Endodermal cell (in vitro differentiated cells): ENCODE measurements at regions not wholly inside any gene's neighbourhood (a gene's known extent, or its start where the extent isn't known, plus 50 kb on each side); places are given as distances from the start of the nearest gene placed in this dataset.

Experiments used
- DNase-seq: peaks from one replicate; pipeline ENCODE4 v3.0.0-alpha.2; 2017
- H3K27ac ChIP-seq: 2 replicates; pipeline ENCODE4 v1.5.1; 2013; ENCODE audit warnings: mild to moderate bottlenecking, low read depth, low read length, moderate library complexity
- H3K27me3 ChIP-seq: 2 replicates; pipeline ENCODE4 v1.6.1; 2013; ENCODE audit warnings: mild to moderate bottlenecking, low read length, moderate library complexity; ENCODE audit not compliant: insufficient read depth, control insufficient read depth, poor library complexity, severe bottlenecking
- H3K36me3 ChIP-seq: 2 replicates; pipeline ENCODE4 v1.7.0; 2013; ENCODE audit warnings: mild to moderate bottlenecking, low read length, moderate library complexity; ENCODE audit not compliant: control insufficient read depth, insufficient read depth
- H3K4me1 ChIP-seq: one replicate; pipeline ENCODE4 v1.7.0; 2013; ENCODE audit warnings: low read length; ENCODE audit not compliant: control insufficient read depth, insufficient read depth
- H3K4me3 ChIP-seq: 2 replicates; pipeline ENCODE4 v1.5.1; 2013; ENCODE audit warnings: mild to moderate bottlenecking, low read length, moderate library complexity
- H3K9ac ChIP-seq: 2 replicates; pipeline ENCODE4 v1.6.1; 2013; ENCODE audit warnings: mild to moderate bottlenecking, low read length, moderate library complexity; ENCODE audit not compliant: poor library complexity, severe bottlenecking; ENCODE audit errors: extremely low read depth
- H3K9me3 ChIP-seq: 2 replicates; pipeline ENCODE4 v1.6.1; 2013; ENCODE audit warnings: mild to moderate bottlenecking, low read length, moderate library complexity; ENCODE audit not compliant: control insufficient read depth
- H3K27ac Mint-ChIP-seq: 2 replicates; pipeline ENCODE4 v1.8.0; 2020; ENCODE audit warnings: mixed read lengths
- H3K27me3 Mint-ChIP-seq: 2 replicates; pipeline ENCODE4 v1.8.0; 2021; ENCODE audit warnings: mild to moderate bottlenecking, mixed read lengths; ENCODE audit not compliant: insufficient read depth
- H3K36me3 Mint-ChIP-seq: 2 replicates; pipeline ENCODE4 v1.8.0; 2020; ENCODE audit warnings: low read depth, mixed read lengths
- H3K4me1 Mint-ChIP-seq: 2 replicates; pipeline ENCODE4 v1.8.0; 2020; ENCODE audit warnings: mixed read lengths
- H3K4me3 Mint-ChIP-seq: 2 replicates; pipeline ENCODE4 v1.8.0; 2020; ENCODE audit warnings: mild to moderate bottlenecking, moderate library complexity, mixed read lengths
- H3K9me3 Mint-ChIP-seq: 2 replicates; pipeline ENCODE4 v1.8.0; 2020; ENCODE audit warnings: mild to moderate bottlenecking, mixed read lengths
- WGBS, 2 experiments: methylation state at CpG; one replicate each; pipeline versions ENCODE4 v1.1.5 to v1.1.7; 2013; ENCODE audit warnings: missing lambda C conversion rate in 2 of 2, mixed read lengths in 1 of 2; ENCODE audit not compliant: insufficient coverage in 1 of 2, insufficient read length in 1 of 2; 5-methylcytosine and 5-hydroxymethylcytosine counted together
- TF ChIP-seq, protein P1 (sequence below): fragments of 200-600 bp; sonication (generic); conservative IDR thresholded peaks from 2 replicates; pipeline ENCODE4 v1.5.0; 2021; ENCODE audit warnings: antibody characterized with exemption, mild to moderate bottlenecking

DNA sequence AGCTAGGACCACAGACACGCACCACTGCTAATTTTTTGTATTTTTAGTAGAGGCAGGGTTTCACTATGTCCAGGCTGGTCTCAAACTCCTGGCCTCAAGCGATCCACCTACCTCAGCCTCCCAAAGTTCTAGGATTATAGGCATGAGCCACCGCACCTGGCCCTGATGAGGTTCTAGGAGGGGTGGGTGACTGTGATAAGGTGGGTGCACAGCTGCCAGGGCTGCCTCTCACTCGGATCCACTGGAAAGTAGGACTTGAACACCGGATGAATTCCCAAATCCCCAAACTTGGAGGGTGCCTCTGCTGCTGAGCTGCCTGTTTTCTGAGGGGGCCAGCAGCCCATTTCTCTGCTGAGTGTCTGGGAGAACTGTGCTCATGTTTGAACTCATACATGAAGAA lies 68.2 kb upstream of the PARP1 start:
- Mint-ChIP-seq H3K9me3 (no peaks in the 10 kb centered on the region), H3K4me1 (peaks cover 9% of the 10 kb centered on the region), H3K27me3 (no peaks in the 10 kb centered on the region), H3K4me3 (no peak overlapping the region), H3K36me3 (no peaks in the 10 kb centered on the region), H3K27ac (no peak overlapping the region)
- no peak for DNase-seq
- TF ChIP-seq, protein P1, sequence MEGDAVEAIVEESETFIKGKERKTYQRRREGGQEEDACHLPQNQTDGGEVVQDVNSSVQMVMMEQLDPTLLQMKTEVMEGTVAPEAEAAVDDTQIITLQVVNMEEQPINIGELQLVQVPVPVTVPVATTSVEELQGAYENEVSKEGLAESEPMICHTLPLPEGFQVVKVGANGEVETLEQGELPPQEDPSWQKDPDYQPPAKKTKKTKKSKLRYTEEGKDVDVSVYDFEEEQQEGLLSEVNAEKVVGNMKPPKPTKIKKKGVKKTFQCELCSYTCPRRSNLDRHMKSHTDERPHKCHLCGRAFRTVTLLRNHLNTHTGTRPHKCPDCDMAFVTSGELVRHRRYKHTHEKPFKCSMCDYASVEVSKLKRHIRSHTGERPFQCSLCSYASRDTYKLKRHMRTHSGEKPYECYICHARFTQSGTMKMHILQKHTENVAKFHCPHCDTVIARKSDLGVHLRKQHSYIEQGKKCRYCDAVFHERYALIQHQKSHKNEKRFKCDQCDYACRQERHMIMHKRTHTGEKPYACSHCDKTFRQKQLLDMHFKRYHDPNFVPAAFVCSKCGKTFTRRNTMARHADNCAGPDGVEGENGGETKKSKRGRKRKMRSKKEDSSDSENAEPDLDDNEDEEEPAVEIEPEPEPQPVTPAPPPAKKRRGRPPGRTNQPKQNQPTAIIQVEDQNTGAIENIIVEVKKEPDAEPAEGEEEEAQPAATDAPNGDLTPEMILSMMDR = no peak
- Histone ChIP-seq H3K9me3 (no peaks in the 10 kb centered on the region), H3K36me3 (no peaks in the 10 kb centered on the region), H3K27me3 (no peaks in the 10 kb centered on the region), H3K27ac (no peak overlapping the region), H3K4me3 (no peak overlapping the region), H3K4me1 (peaks cover 6% of the 10 kb centered on the region), H3K9ac (no peak overlapping the region)
- WGBS, 2 experiments = 91 to 96% methylated on average over 5 of the region's 5 CpGs

DNA sequence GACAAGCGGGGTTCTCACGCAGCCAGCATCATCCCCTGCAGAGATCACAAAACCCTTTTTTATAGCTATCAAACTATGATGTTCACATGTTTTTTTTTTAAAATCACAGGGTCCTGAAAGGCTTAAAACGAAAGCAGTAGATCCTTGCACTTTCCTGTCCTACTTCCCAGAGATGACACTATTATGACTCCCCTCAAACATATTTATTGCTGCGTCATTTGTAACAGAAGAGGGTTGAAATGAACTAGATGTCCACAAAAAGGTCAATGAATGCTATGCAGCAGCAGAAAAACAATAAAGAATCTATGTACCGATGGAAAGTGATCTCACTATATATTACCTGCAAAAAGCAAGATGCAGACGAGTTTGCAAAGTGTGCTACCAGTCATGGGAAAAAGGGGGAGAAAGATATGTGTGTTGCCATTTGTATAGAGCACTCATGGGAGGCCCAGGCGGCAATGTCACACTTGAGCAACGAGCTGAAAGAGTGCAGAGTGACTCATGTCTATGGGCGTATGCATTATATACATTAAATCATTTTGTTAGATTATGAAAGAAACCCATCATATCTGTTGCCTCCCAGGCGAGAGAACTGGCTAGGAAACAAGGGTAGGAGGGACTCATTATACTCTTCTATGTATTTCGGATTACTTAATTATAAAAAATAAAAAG lies 68.9 kb upstream of the PARP1 start:
- Histone ChIP-seq H3K27ac (no peak overlapping the region), H3K9ac (no peak overlapping the region), H3K4me1 (peaks cover 6% of the 10 kb centered on the region), H3K4me3 (no peak overlapping the region), H3K36me3 (no peaks in the 10 kb centered on the region), H3K27me3 (no peaks in the 10 kb centered on the region), H3K9me3 (no peaks in the 10 kb centered on the region)
- no peak for DNase-seq
- Mint-ChIP-seq H3K27ac (no peak overlapping the region), H3K27me3 (no peaks in the 10 kb centered on the region), H3K9me3 (no peaks in the 10 kb centered on the region), H3K4me1 (peaks cover 9% of the 10 kb centered on the region), H3K4me3 (no peak overlapping the region), H3K36me3 (no peaks in the 10 kb centered on the region)
- TF ChIP-seq, protein P1 = peak; percentile 46
- WGBS, 2 experiments = 79 to 93% methylated on average over 2 to 9 of the region's 11 CpGs

DNA sequence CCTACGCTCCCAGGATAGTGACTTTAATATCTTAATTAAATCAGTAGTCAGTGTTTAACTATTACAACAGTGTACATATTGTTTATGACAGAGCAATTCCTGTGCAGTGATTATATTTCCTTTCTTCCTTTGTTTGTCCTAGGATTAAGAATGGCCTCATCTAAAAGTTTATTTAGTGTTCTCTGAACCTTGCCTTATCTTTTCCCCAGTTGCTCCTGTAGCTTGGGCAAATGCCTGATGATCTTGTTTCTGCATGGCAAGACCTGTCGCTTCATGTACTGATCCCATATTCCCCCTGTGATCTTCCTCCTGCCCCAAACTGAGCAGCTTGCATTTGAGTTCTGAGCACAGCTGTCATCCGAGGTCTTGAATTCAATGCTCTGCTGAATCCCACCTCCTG lies 69.1 kb upstream of the STUM start:
- Mint-ChIP-seq H3K9me3 (no peaks in the 10 kb centered on the region), H3K4me1 (peaks cover 8% of the 10 kb centered on the region), H3K27ac (no peak overlapping the region), H3K36me3 (no peaks in the 10 kb centered on the region), H3K27me3 (no peaks in the 10 kb centered on the region), H3K4me3 (no peak overlapping the region)
- Histone ChIP-seq H3K36me3 (no peaks in the 10 kb centered on the region), H3K9ac (no peak overlapping the region), H3K27ac (no peak overlapping the region), H3K4me3 (no peak overlapping the region), H3K9me3 (no peaks in the 10 kb centered on the region), H3K4me1 (peaks cover 6% of the 10 kb centered on the region), H3K27me3 (no peaks in the 10 kb centered on the region)
- no peak for DNase-seq
- 93 to 100% methylated on average over 2 to 3 of the region's 3 CpGs for WGBS, 2 experiments
- TF ChIP-seq, protein P1 = no peak
